GM19452 (cell line): ENCODE measurements at regions not wholly inside any gene's neighbourhood (a gene's known extent, or its start where the extent isn't known, plus 50 kb on each side); places are given as distances from the start of the nearest gene placed in this dataset.

Source experiments
- ATAC-seq: cut with Tn5 transposase; IDR thresholded peaks from one replicate; pipeline ENCODE4 v1.9.1; 2021; ENCODE audit not compliant: unreplicated experiment

DNA sequence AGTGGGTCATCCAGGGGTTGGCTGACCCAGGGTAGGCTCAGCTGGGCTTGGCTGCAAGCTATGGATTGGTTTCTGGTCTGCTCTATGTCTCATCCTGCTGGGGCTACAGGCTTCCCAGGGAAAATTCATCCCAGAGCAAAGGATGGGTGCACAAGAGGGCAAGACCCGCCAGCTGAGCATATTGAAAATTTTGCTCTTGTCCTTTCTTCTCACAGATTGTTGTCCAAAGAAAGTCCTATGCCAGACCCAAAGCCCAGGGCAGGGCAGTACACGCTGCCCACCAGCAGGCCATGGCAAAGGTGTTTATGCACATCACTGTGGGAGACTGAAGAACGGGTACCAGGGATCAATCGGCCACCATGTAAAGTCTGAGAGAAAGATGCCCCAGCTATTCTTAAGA, 95.3 kb upstream of the PARP11 start:
- no peak for ATAC-seq

- no peak for ATAC-seq
Observed at GRCh38 chr12:3967556-3968160, 94.5 kb upstream of the PARP11 start.

DNA sequence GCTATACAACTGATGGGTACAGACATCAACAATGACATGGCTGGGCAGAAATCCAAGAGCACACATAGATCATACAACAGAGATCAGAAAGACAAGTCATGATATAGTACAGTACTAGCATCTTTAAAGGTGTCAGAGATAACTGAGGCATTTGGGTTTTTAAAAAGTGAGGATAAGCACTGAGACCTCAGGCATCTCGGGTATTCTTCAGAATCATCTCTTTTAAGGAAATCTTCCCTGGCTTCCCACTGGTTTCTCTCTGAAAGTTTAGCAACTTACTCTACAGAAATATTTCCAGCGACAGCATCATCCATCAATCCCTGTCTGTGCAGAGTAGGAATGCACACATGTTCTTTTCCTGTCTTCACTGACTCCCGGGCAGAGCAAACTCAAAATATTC, 93.2 kb upstream of the PARP11 start:
- no peak for ATAC-seq

DNA sequence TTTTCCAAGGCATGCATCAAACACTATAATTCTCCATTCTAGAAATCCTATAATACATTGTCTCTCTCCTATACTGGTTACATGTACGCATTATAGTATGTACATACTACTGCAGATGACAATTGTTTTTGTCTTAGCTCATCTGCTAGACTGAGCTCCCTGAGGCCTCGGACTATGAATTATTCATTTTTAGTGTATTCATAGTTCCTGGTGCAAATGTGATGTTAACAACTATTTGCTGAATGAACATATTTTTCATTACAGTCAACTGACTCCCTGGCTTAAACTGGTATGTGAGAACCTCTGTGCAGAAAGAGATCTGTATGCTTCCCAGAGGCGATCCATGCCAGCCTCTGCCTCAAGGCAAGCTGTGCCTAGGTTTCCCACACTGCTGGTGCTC, 91.8 kb upstream of the PARP11 start:
- no peak for ATAC-seq

DNA sequence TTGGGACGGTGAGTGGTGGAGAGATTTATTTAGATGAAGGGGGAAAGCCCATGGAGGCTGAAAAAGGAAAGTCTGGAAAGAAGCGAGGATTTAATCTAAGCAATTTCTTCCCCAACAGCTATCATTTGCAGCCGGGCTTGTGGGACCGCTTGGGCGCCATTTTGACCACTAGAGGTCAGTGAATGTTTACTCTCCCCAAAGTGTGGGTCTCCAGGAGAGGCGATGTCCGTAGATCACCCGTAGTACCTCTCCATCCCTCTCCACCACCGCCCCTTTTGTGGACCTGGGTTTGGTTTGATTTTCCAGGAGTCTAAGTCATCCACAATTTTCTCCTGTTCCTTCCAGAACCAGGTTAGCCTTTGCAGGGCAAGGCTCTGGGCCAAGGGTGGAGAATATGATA, 91.2 kb upstream of the PARP11 start:
- ATAC-seq: no peak

DNA sequence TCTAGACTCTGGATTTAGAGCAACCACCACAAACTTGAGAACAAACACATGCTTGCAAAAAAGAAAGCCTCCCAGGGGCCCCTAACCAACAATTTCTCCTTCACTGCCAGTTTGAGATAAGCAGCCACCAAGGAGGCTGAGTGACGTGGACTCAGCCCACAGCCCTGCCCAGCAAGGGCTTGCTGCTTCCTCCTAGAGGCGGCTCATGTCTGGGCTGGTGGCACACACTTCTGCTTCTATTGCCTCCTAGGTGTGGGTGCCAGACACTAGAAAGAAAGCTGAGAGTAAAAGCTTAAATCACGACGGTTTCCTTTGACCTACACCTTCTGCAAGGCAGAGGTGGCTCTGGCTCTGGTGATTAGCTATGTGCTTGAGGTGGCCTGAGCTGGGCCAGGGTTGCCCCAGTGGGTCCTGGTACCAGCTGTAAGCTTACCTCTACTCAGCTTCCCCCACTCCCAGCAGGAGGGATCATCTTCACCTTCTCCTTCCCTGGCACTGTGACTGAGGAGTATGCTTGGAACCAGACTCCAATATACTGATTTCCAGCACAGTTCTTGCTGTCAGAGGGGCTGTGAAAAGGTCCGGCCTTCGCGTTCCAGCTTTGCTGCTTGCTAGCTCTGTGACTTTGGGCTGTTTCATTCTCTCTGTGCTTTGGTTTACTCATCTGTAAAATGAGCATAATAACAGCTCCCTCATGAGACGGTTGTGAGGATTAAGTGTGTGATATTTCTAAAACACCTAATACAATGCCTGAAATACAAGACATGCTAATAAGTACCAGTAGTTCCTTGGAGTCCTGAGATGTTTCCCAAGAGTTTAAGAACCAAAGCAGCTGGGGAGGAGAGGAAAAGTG, 89.7 kb upstream of the PARP11 start:
- ATAC-seq: no peak

GRCh38 chr12:3961591-3961990, 88.4 kb upstream of the PARP11 start:
- ATAC-seq: no peak

DNA sequence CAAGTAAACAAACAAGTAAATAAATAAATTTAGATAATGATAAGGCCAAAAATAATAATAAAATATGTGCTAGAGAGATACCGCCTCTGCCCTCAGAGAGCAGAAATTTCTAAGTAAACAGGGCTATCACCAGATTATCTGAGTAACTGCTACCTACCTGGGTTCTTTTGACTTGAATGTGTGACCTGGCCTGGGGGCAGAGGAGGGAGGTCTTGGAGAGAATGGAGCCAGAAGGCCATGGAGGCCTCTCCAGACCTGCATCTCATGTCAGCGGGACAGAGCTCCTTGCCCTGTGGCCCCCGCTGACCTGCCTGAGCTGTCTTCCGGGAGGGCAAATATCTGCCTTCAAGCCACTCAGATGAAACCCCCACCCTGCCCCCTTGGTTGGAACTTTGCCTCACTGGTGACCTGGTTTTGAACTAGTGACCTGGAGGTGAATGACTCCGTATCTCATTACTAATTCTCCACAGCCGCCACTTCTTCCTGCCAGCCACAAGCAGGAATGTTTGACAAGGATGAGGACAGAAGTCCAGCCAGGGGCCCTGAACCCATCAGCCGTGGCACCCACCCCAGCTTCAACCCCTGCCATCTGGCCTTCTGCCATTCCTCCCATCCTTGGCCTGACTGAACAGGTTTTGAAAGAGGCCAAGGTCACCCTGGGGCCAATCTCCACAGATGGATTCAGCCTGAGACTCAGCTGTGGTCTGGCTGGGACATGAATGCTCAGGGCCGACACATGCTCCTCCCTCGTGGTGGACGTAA, 86.8 kb upstream of the PARP11 start:
- ATAC-seq: no peak

GRCh38 chr12:3958534-3958933, 85.3 kb upstream of the PARP11 start:
- no peak for ATAC-seq

GRCh38 chr12:3951380-3952135, 78.4 kb upstream of the PARP11 start:
- no peak for ATAC-seq

GRCh38 chr12:3950714-3951320, 77.6 kb upstream of the PARP11 start:
- ATAC-seq: no peak

- ATAC-seq: no peak
Observed at GRCh38 chr12:3947781-3948180, 74.6 kb upstream of the PARP11 start.

DNA sequence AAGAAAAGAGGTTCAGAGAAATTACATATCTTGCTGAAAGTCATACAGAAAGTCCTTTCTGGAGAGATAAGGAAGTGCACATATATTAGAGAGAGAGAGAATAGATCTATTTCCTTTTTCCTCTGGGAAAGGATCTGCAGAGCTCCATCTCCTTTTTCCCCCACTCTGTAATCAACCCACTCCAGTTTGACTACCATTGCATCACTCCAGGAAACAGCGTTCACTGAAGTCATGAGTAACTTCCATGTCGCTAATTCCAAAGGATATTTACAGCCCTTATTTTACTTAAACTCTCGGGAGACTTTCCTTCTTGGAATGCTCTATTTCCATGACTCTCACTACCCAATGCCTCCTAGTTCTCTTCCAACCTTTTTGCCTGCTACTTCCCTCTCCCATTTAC, 72.5 kb upstream of the PARP11 start:
- ATAC-seq: no peak

DNA sequence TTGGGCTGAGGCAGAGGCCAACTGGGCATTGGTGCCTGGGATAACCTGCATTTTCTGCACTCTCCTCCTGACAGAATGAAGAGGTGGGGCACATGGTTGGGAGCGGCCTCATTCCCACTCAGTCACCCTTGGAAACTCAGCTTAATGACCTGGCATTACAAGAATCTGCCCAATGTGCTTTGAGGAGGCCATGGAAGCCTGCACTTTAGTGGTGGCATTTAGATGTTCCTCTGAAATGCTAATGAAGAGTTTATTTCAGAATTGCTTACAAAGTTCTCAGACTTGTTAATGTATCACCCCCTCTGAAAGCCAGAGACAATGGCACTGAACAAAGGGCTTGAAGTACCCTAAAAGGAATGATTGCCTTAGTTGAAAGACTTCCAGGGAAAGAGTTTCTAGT, 71.4 kb upstream of the PARP11 start:
- no peak for ATAC-seq

GRCh38 chr12:3938042-3938544, 64.9 kb upstream of the PARP11 start:
- ATAC-seq: no peak

GRCh38 chr12:3935078-3935477, 61.9 kb upstream of the PARP11 start:
- no peak for ATAC-seq

DNA sequence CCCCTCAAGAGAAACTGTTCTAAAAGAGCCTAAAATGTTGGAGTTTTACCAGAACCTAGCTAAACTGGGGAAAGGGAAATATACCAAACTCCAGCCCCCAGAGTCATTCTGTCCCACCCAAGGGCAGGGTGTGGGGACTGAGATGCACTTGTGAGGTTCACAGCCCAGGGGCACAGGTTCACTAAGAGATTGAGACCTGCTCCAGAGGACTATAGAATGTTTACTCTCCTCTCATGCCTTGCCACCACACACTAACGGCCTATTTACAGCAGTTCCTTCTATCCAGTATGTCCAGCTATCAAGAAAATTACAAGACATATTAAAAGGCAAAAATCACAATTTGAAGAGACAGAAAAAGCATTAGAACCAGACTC, 60.6 kb upstream of the PARP11 start:
- no peak for ATAC-seq

DNA sequence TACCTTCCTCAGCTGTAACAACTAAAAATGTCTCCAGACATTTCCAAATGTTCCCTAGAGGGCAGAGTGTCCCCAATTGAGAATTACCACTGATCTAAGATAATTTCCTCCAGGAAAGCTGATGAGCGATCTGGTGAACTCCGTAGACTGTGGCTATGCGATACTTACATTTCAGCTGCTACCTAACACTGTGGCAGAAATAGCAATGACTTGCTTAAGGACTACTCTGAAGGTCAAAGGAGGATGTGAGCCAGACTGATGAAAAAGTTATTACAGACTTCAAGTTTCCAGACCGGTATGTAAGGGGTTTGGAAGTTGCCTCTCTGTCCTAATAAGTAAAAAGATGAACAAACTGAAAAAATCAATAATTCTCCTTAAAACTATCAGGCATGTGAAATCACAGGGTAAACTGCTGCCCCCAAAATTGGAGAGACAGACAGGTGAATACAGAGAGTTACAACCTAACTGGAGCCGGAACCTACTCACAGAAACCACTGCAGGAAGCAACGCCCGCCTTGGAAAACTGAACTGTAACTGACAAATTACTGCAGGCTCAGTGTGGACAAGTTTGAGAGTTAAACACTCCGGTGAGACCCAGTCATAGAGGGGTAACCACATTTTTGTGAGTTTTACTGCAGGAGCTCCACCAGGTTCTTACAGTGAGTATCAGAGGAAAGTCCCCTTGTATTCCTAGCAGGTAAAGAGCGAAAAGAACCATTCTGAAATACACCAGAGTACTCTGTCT, 60.0 kb upstream of the PARP11 start:
- no peak for ATAC-seq

GRCh38 chr12:3931776-3932175, 58.6 kb upstream of the PARP11 start:
- no peak for ATAC-seq

GRCh38 chr12:3931206-3931605, 58.0 kb upstream of the PARP11 start:
- ATAC-seq: no peak
